ENCODE measurements at regions not wholly inside any gene's neighbourhood (a gene's known extent, or its start where the extent isn't known, plus 50 kb on each side); places are given as distances from the start of the nearest gene placed in this dataset.

GRCh38 chr11:79578116-79578515 is 137.3 kb upstream of the TENM4 start:
- Histone ChIP-seq H3K36me3 (ENCODE audit: insufficient read depth, low read length) (no peaks in the 10 kb centered on the region), H3K4me1 (ENCODE audit: insufficient read depth, low read length) (no peaks in the 10 kb centered on the region), H3K9ac (ENCODE audit: low read depth, low read length) (no peak overlapping the region), H3K9me3 (ENCODE audit: control insufficient read depth, insufficient read depth, low read length) (no peaks in the 10 kb centered on the region)

GRCh38 chr11:79575701-79576100 is 134.9 kb upstream of the TENM4 start:
- Histone ChIP-seq H3K9me3 (ENCODE audit: control insufficient read depth, insufficient read depth, low read length) (no peaks in the 10 kb centered on the region), H3K9ac (ENCODE audit: low read depth, low read length) (no peak overlapping the region), H3K4me1 (ENCODE audit: insufficient read depth, low read length) (no peaks in the 10 kb centered on the region), H3K36me3 (ENCODE audit: insufficient read depth, low read length) (no peaks in the 10 kb centered on the region)

DNA sequence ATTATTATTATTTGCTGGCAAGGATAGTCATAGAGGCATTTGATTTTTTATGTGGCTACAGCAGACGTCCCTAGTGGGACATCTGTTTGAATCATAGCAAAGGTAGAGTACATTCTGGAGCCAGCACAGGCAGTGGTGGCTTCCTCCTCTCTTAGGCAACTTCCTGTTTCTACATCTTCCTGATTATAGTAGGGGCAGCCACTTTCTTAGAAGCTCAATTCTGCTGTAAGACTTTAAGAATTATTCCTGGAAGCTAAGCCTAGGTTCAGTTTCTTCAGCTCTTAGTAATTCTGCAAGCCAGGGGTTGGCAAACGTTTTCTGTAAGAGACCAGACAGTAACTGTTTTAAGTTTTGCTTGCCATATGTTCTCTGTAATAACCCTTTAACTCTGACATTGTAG is 129.3 kb upstream of the TENM4 start:
- no peaks in the 10 kb centered on the region for H3K9me3 ChIP-seq (ENCODE audit: control insufficient read depth, insufficient read depth, low read length)
- no peaks in the 10 kb centered on the region for H3K4me1 ChIP-seq (ENCODE audit: insufficient read depth, low read length)
- H3K9ac ChIP-seq (ENCODE audit: low read depth, low read length), result no peak overlapping the region
- no peaks in the 10 kb centered on the region for H3K36me3 ChIP-seq (ENCODE audit: insufficient read depth, low read length)

DNA sequence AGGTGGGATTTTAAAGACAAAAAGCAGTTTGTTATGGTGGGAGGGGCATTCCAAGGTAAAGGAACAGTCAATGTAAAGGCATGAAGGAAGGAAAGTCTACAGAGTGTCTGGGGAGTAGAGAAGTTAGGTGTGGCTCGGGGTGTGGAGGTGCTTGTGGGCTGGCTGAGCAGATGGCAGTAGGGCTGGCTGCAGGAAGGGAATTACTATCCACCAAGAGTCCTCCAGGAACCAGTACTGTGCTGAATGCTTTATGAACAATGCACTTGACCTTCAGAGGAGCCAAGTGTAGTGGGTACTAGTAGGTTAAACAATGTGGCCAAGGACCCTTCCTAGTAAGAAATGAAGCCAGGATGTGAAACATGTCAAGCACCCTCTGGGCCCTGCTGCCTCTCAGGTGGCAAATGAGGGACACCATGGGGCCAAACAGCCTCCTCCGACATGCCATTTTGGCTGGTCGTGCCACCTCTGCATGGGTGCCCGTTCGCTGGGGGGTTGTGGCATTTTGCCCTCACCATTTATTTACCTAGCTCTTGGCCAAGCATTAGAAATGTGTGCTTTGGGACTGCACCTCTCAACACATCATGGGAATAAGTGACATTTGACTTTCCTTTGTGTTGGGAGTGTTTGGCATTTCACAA is 123.6 kb upstream of the TENM4 start:
- Histone ChIP-seq H3K4me1 (ENCODE audit: insufficient read depth, low read length) (no peaks in the 10 kb centered on the region), H3K36me3 (ENCODE audit: insufficient read depth, low read length) (no peaks in the 10 kb centered on the region), H3K9me3 (ENCODE audit: control insufficient read depth, insufficient read depth, low read length) (no peaks in the 10 kb centered on the region), H3K9ac (ENCODE audit: low read depth, low read length) (no peak overlapping the region)

GRCh38 chr11:79561496-79561895 is 120.7 kb upstream of the TENM4 start:
- Histone ChIP-seq H3K9me3 (ENCODE audit: control insufficient read depth, insufficient read depth, low read length) (no peaks in the 10 kb centered on the region), H3K4me1 (ENCODE audit: insufficient read depth, low read length) (no peaks in the 10 kb centered on the region), H3K9ac (ENCODE audit: low read depth, low read length) (no peak overlapping the region), H3K36me3 (ENCODE audit: insufficient read depth, low read length) (no peaks in the 10 kb centered on the region)

DNA sequence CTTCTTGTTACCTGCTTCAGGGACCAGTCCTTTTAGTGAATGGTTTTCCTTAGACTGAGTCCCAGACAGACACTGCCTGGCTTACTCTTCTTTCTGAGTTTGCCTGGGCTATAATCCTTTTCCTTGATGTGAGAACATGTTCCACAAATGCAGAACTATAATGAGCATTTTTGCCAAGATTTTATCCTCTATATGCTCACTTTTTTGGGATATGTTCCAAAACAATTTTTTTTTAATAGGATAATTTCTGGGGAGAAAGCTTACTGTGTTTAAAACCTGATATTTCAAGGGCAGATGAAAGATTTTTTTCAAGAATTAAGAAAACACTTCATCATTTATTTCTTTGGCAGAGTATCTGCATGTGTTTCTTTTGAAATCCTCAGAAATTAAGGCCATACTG is 110.0 kb upstream of the TENM4 start:
- Histone ChIP-seq H3K4me1 (ENCODE audit: insufficient read depth, low read length) (no peaks in the 10 kb centered on the region), H3K9ac (ENCODE audit: low read depth, low read length) (no peak overlapping the region), H3K36me3 (ENCODE audit: insufficient read depth, low read length) (no peaks in the 10 kb centered on the region), H3K9me3 (ENCODE audit: control insufficient read depth, insufficient read depth, low read length) (no peaks in the 10 kb centered on the region)

DNA sequence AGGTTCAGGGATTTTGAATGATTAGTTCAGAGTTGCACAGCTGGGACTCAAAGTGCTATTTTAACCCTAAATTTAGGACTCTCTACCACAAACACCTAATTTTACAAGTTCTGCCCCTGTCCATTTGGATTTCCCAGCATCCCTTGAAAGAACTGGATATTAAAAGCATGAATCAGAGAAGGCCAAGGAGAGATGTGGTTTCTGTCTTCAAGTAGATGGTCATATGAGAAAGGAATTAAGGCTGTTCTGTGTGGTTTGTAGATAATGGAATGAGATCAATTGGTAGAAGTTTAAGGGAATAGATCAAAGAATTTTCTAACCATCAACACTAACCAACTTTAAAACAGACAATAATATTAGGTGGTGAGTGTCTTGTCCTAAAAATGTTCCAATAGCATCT is 106.4 kb upstream of the TENM4 start:
- Histone ChIP-seq H3K36me3 (ENCODE audit: insufficient read depth, low read length) (no peaks in the 10 kb centered on the region), H3K9me3 (ENCODE audit: control insufficient read depth, insufficient read depth, low read length) (no peaks in the 10 kb centered on the region), H3K9ac (ENCODE audit: low read depth, low read length) (no peak overlapping the region), H3K4me1 (ENCODE audit: insufficient read depth, low read length) (no peaks in the 10 kb centered on the region; the same call in 1 of the 2 replicates)

DNA sequence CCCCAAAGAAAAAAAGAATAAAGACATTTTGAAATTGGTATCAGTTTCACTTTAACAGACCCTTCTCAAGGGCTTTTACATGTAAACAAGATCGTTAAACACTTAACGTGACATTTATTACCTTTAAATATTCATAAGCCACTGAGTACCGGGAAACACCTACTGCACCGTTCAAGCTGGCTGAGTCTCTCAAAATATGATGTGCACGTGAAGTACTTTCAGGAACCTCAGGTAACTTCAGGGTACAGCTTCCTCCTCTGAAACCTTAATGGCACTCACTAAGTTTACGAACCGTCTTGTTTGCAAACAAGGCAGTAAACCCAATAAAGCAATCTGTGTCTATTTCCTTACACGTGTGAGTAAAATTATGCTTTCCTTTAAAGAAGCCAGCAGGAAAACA is 105.5 kb upstream of the TENM4 start:
- H3K9me3 ChIP-seq (ENCODE audit: control insufficient read depth, insufficient read depth, low read length), result no peaks in the 10 kb centered on the region
- H3K4me1 ChIP-seq (ENCODE audit: insufficient read depth, low read length), result no peaks in the 10 kb centered on the region; the same call in 1 of the 2 replicates
- no peak overlapping the region for H3K9ac ChIP-seq (ENCODE audit: low read depth, low read length)
- no peaks in the 10 kb centered on the region for H3K36me3 ChIP-seq (ENCODE audit: insufficient read depth, low read length)

DNA sequence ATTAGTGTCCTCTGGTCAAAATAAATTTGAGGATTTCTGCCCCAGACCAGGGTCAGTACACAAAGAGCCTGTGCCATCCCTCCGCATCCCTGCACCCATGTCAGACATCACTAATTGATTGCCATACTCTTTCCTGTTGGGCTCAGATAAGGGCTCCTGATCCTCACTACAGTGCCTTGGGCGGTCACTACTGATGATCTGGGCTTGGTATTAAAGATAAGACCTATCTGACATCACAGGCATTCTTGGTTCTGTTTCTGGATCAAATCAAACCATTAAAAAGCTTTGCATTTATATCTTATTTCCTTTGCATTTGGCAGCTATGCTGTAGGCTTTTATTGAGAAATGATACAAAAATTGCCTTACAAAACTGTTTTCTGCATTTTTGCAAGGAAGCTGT is 103.5 kb upstream of the TENM4 start:
- Histone ChIP-seq H3K9me3 (ENCODE audit: control insufficient read depth, insufficient read depth, low read length) (no peaks in the 10 kb centered on the region), H3K4me1 (ENCODE audit: insufficient read depth, low read length) (no peaks in the 10 kb centered on the region; the same call in 1 of the 2 replicates), H3K9ac (ENCODE audit: low read depth, low read length) (no peak overlapping the region), H3K36me3 (ENCODE audit: insufficient read depth, low read length) (no peaks in the 10 kb centered on the region)

DNA sequence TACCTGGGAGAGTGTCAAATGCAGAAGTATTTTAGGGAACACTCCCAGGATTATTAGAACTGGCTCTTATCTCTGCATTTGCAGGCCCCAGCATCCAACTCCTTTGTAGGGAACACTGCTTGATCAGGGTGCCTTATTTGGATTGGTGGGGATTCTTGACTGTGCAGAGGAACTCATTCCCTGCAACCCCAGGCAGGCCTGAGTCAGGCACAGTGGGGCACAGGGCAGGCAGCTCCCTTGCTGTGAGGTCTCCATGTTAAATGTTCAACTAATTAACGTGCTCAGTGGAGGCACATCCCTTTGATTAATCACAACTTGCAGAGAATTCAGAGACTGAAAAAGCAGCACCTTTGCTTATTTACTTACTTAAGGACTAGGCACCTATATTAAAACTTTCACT is 102.3 kb upstream of the TENM4 start:
- Histone ChIP-seq H3K9me3 (ENCODE audit: control insufficient read depth, insufficient read depth, low read length) (no peaks in the 10 kb centered on the region), H3K4me1 (ENCODE audit: insufficient read depth, low read length) (no peaks in the 10 kb centered on the region; the same call in 1 of the 2 replicates), H3K36me3 (ENCODE audit: insufficient read depth, low read length) (no peaks in the 10 kb centered on the region), H3K9ac (ENCODE audit: low read depth, low read length) (no peak overlapping the region)

DNA sequence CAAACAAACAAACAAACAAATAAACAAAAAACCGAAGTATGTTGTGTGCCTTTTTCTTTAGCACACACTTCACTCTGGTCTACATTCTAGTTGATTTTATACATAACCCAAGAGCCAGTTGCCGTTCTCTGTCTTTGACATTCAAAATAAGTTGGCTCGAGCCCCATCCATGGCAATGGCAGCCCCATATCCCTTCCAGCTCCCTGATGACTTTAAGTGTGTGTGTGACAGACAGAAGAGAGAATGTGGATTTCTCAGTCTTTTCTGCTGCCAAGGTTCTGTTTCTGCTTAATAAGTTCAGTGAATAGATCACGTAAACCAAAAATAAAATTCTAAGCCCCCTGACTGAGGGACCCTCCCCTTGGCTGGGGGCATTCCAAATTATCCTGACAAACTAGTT is 100.6 kb upstream of the TENM4 start:
- no peaks in the 10 kb centered on the region for H3K36me3 ChIP-seq (ENCODE audit: insufficient read depth, low read length)
- no peaks in the 10 kb centered on the region for H3K9me3 ChIP-seq (ENCODE audit: control insufficient read depth, insufficient read depth, low read length)
- H3K4me1 ChIP-seq (ENCODE audit: insufficient read depth, low read length), result no peaks in the 10 kb centered on the region; the same call in 1 of the 2 replicates
- no peak overlapping the region for H3K9ac ChIP-seq (ENCODE audit: low read depth, low read length)

DNA sequence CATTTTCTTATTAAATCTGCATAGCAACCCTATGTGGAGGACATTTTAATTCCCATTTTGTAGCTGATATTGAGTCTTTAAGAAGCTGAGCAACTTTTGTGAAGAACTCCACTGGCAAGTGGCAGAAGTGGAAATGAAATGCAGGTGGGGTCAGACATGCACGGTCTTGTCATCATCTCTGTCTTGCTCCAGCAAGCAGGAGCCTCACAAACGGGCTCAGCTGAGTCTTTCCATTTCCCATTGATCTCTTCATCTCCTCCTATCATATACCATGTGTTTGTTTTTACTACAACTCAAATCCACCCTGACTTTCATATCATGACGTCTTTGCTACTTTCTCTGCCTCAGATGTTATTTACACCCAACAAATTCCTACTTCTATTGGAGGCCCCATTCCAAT is 97.9 kb upstream of the TENM4 start:
- no peaks in the 10 kb centered on the region; the same call in 1 of the 2 replicates for H3K4me1 ChIP-seq (ENCODE audit: insufficient read depth, low read length)
- no peak overlapping the region for H3K9ac ChIP-seq (ENCODE audit: low read depth, low read length)
- no peaks in the 10 kb centered on the region for H3K36me3 ChIP-seq (ENCODE audit: insufficient read depth, low read length)
- no peaks in the 10 kb centered on the region for H3K9me3 ChIP-seq (ENCODE audit: control insufficient read depth, insufficient read depth, low read length)

DNA sequence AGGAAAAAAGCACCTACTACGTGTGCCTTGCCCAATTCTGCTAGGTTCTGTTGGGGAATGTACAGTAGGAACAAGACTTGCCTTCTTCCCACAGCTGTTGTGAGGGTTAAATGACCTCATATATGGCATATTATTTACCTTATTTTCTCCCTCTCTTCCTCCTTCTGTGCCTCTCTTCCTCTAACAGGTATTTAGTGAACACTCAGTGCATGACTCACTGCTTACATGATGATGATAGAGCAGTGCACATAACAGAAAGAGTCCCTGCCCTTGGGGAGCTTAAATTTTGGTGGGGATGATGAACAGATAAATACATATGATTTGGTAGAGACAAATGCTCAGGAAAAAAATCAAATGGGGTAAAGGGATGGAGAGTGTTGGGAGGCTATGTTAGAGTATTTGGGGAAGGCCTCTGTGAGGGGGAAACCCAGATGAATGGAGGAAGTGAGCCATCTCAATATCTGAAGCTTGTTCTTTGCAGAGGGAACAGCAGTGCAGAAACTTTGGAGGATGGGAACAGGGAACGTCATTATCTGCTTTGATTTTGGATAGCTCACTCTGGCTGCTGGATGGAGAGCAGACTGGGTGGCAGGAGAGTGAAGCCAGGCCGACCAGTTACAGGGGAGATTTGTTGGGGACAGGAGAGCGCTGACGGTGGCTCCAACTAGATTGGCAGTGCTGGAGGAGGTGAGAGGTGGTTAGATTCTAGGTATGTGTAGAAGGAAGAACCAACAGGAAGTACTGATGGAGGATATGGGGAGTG is 95.5 kb upstream of the TENM4 start:
- no peaks in the 10 kb centered on the region for H3K9me3 ChIP-seq (ENCODE audit: control insufficient read depth, insufficient read depth, low read length)
- no peaks in the 10 kb centered on the region for H3K4me1 ChIP-seq (ENCODE audit: insufficient read depth, low read length)
- H3K9ac ChIP-seq (ENCODE audit: low read depth, low read length), result no peak overlapping the region
- no peaks in the 10 kb centered on the region for H3K36me3 ChIP-seq (ENCODE audit: insufficient read depth, low read length)

DNA sequence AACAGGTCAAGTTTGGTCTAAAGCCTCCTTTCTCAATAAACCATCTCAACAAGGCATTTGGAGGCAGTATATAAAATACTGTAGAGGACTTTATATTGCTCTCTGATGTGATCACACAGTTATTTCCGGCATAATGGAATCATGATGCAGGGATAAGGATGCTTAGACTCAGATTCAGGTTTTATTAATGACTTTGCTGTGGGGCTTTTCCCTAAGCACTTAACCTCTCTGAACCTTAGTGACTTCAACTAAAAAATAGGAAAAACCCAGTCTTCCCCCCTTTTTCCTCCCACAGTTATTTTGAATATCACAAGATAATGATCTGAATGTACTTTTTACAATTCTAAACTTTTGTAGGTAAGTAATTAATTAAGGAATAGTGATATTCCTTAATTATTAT is 94.8 kb upstream of the TENM4 start:
- no peak overlapping the region for H3K9ac ChIP-seq (ENCODE audit: low read depth, low read length)
- no peaks in the 10 kb centered on the region for H3K36me3 ChIP-seq (ENCODE audit: insufficient read depth, low read length)
- H3K4me1 ChIP-seq (ENCODE audit: insufficient read depth, low read length), result no peaks in the 10 kb centered on the region
- no peaks in the 10 kb centered on the region for H3K9me3 ChIP-seq (ENCODE audit: control insufficient read depth, insufficient read depth, low read length)

- H3K4me1 ChIP-seq (ENCODE audit: insufficient read depth, low read length), result no peaks in the 10 kb centered on the region
- H3K9me3 ChIP-seq (ENCODE audit: control insufficient read depth, insufficient read depth, low read length), result no peaks in the 10 kb centered on the region
- no peak overlapping the region for H3K9ac ChIP-seq (ENCODE audit: low read depth, low read length)
- H3K36me3 ChIP-seq (ENCODE audit: insufficient read depth, low read length), result no peaks in the 10 kb centered on the region
Measured at GRCh38 chr11:79525257-79525656, 84.4 kb upstream of the TENM4 start.

All from ES-I3 (cell line).